Thoracic aorta (tissue), 2 donors: ENCODE measurements at regions not wholly inside any gene's neighbourhood (a gene's known extent, or its start where the extent isn't known, plus 50 kb on each side); places are given as distances from the start of the nearest gene placed in this dataset.
"Not testable (repeated sequence)": the region's sequence is repeated elsewhere in the genome, so short reads cannot be mapped to it uniquely, and the experiment has no call there.

ENCODE experiments used
- ATAC-seq: fragments of 150-250 bp; one replicate; pipeline ENCODE4 v1.8.0; 2017; ENCODE audit warnings: low read depth; ENCODE audit not compliant: insufficient number of reproducible peaks, low FRiP score
- DNase-seq: peaks from one replicate; pipeline ENCODE4 v3.0.0-alpha.2; 2020; ENCODE audit warnings: low spot score
- H3K27ac ChIP-seq, 2 donors: fragments of 200-600 bp; sonication (generic); 1 replicate in 1 of 2; 2 replicates in 1 of 2; pipeline ENCODE4 v1.5.1; 2016; ENCODE audit warnings: mild to moderate bottlenecking in 2 of 2, moderate library complexity in 2 of 2
- H3K27me3 ChIP-seq: fragments of 200-600 bp; sonication (generic); replicated peaks from 2 replicates; pipeline ENCODE4 v1.6.0; 2016; ENCODE audit warnings: mild to moderate bottlenecking; ENCODE audit not compliant: insufficient read depth
- H3K36me3 ChIP-seq: fragments of 200-600 bp; sonication (generic); one replicate; pipeline ENCODE4 v1.5.1; 2016
- H3K4me1 ChIP-seq, 2 donors: fragments of 200-600 bp; sonication (generic); 1 replicate in 1 of 2; 2 replicates in 1 of 2; pipeline versions ENCODE4 v1.5.1 to v1.6.0; 2016; ENCODE audit warnings: low read depth in 2 of 2, mild to moderate bottlenecking in 1 of 2; ENCODE audit not compliant: control insufficient read depth in 1 of 2
- H3K4me3 ChIP-seq: fragments of 200-600 bp; sonication (generic); 2 replicates; pipeline ENCODE4 v1.5.1; 2016; ENCODE audit warnings: mild to moderate bottlenecking
- H3K9me3 ChIP-seq: fragments of 200-600 bp; sonication (generic); 2 replicates; pipeline ENCODE4 v1.5.1; 2016
- CTCF ChIP-seq: fragments of 200-600 bp; sonication (generic); IDR thresholded peaks from one replicate; pipeline ENCODE4 v1.5.1; 2019; ENCODE audit warnings: antibody characterized with exemption

- Histone ChIP-seq H3K27ac (no peak overlapping the region), H3K9me3 (no peaks in the 10 kb centered on the region), H3K27me3 (no peaks in the 10 kb centered on the region), H3K4me3 (no peak overlapping the region), H3K4me1 (no peaks in the 10 kb centered on the region), H3K36me3 (no peaks in the 10 kb centered on the region)
- ATAC-seq = no peak
- TF ChIP-seq CTCF = no peak
- DNase-seq = no peak
These were observed 113.3 kb upstream of the SHISA3 start for GRCh38 chr4:42284030-42284429.

GRCh38 chr4:42288876-42289275 lies 108.4 kb upstream of the SHISA3 start:
- not testable (repeated sequence) for H3K9me3 ChIP-seq, H3K27me3 ChIP-seq, H3K4me3 ChIP-seq, H3K36me3 ChIP-seq, DNase-seq, H3K27ac ChIP-seq, H3K4me1 ChIP-seq, ATAC-seq

GRCh38 chr4:42292192-42292591 lies 105.1 kb upstream of the SHISA3 start:
- not testable (repeated sequence) for H3K9me3 ChIP-seq, DNase-seq, H3K36me3 ChIP-seq, H3K27me3 ChIP-seq, ATAC-seq, H3K4me1 ChIP-seq, H3K27ac ChIP-seq, H3K4me3 ChIP-seq

GRCh38 chr4:42293967-42294813 lies 103.1 kb upstream of the SHISA3 start:
- Histone ChIP-seq H3K4me3 (no peak overlapping the region), H3K9me3 (no peaks in the 10 kb centered on the region), H3K36me3 (no peaks in the 10 kb centered on the region), H3K27me3 (no peaks in the 10 kb centered on the region), H3K4me1 (no peaks in the 10 kb centered on the region), H3K27ac (no peak overlapping the region)
- no peak for TF ChIP-seq CTCF
- no peak for ATAC-seq
- no peak for DNase-seq

- Histone ChIP-seq H3K36me3 (no peaks in the 10 kb centered on the region), H3K27me3 (no peaks in the 10 kb centered on the region), H3K4me1 (no peaks in the 10 kb centered on the region), H3K4me3 (no peak overlapping the region), H3K9me3 (no peaks in the 10 kb centered on the region), H3K27ac (no peak overlapping the region)
- no peak for TF ChIP-seq CTCF
- no peak for ATAC-seq
- DNase-seq = no peak
These were observed 101.1 kb upstream of the SHISA3 start for GRCh38 chr4:42296196-42296595.

GRCh38 chr4:42302348-42302747 lies 94.9 kb upstream of the SHISA3 start:
- Histone ChIP-seq H3K4me1 (no peaks in the 10 kb centered on the region), H3K27ac (no peak overlapping the region), H3K27me3 (no peaks in the 10 kb centered on the region), H3K4me3 (no peak overlapping the region), H3K9me3 (no peaks in the 10 kb centered on the region), H3K36me3 (no peaks in the 10 kb centered on the region)
- TF ChIP-seq CTCF = no peak
- DNase-seq (no peak), ATAC-seq (no peak)
